MM.1S (cell line): ENCODE measurements at regions not wholly inside any gene's neighbourhood (a gene's known extent, or its start where the extent isn't known, plus 50 kb on each side); places are given as distances from the start of the nearest gene placed in this dataset.

Source experiments
- EZH2 ChIP-seq: fragments of 300-600 bp; sonication (generic); optimal IDR thresholded peaks from 2 replicates; pipeline ENCODE3; 2017; ENCODE audit warnings: low read depth, mild to moderate bottlenecking, antibody characterized with exemption, low read length, mixed read lengths
- EZH2phosphoT487 ChIP-seq: fragments of 300-600 bp; sonication (generic); IDR thresholded peaks from 2 replicates; pipeline ENCODE4 v1.6.1; 2018; ENCODE audit warnings: antibody characterized with exemption, low read length
- TF ChIP-seq, protein P1 (sequence below): fragments of 300-600 bp; sonication (generic); IDR thresholded peaks from 2 replicates; pipeline ENCODE4 v1.5.1; 2016; ENCODE audit warnings: antibody characterized with exemption, low read length, mixed read lengths

DNA sequence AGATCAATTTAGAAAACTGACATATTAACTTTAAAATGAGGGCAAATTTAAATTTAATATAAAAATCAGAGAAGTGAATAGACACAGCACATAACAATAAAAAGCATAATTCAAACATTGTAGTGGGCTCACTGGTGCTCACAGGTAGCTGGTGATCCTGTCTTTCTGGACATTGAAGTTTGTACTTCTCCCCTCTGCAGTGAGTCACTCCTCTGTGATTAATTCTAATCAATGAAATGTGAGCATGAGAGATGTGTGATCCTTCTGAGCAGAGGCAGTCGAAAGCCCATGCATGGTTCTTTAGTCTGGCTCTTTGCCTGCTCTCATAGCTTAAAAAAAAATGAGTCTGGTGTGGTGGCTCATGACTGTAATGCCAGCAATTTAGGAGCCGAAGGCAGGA lies 59.0 kb upstream of the RERGL start:
- TF ChIP-seq, protein P1, sequence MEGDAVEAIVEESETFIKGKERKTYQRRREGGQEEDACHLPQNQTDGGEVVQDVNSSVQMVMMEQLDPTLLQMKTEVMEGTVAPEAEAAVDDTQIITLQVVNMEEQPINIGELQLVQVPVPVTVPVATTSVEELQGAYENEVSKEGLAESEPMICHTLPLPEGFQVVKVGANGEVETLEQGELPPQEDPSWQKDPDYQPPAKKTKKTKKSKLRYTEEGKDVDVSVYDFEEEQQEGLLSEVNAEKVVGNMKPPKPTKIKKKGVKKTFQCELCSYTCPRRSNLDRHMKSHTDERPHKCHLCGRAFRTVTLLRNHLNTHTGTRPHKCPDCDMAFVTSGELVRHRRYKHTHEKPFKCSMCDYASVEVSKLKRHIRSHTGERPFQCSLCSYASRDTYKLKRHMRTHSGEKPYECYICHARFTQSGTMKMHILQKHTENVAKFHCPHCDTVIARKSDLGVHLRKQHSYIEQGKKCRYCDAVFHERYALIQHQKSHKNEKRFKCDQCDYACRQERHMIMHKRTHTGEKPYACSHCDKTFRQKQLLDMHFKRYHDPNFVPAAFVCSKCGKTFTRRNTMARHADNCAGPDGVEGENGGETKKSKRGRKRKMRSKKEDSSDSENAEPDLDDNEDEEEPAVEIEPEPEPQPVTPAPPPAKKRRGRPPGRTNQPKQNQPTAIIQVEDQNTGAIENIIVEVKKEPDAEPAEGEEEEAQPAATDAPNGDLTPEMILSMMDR: no peak
- TF ChIP-seq EZH2: no peak
- no peak for TF ChIP-seq EZH2phosphoT487
